Body of pancreas (tissue), 4 donors: ENCODE measurements at regions not wholly inside any gene's neighbourhood (a gene's known extent, or its start where the extent isn't known, plus 50 kb on each side); places are given as distances from the start of the nearest gene placed in this dataset.
"Not testable (repeated sequence)": the region's sequence is repeated elsewhere in the genome, so short reads cannot be mapped to it uniquely, and the experiment has no call there.

Experiments
- CTCF ChIP-seq, 7 experiments: fragments of 450-650 bp in 4 of 7; fragments of 200-600 bp in 3 of 7; sonication (generic) in 3 of 7; IDR thresholded peaks; one replicate each; pipeline ENCODE4 v1.5.1; 2016 to 2019; ENCODE audit warnings: antibody characterized with exemption in 7 of 7
- POLR2A ChIP-seq, 3 donors: fragments of 450-650 bp; IDR thresholded peaks; one replicate each; pipeline ENCODE4 v1.6.1; 2016; ENCODE audit warnings: antibody characterized with exemption in 3 of 3, mild to moderate bottlenecking in 2 of 3

- TF ChIP-seq POLR2A, CTCF (IDR thresholded peaks at IDR 0.05): not testable (repeated sequence)
Observed at GRCh38 chr2:87198422-87198821, 176.8 kb upstream of the PLGLB1 start.
